ENCODE measurements at regions not wholly inside any gene's neighbourhood (a gene's known extent, or its start where the extent isn't known, plus 50 kb on each side); places are given as distances from the start of the nearest gene placed in this dataset.

GRCh38 chr4:96936886-96937285 is 1097.0 kb downstream of the PDHA2 start:
- H3K4me3 ChIP-seq, result no peak overlapping the region
- H3K27ac Mint-ChIP-seq, result no peak overlapping the region
- H3K36me3 Mint-ChIP-seq (ENCODE audit: low read depth), result no peaks in the 10 kb centered on the region
- H3K4me2 ChIP-seq, result no peak overlapping the region
- DNase-seq (ENCODE audit: low spot score) (no peak), ATAC-seq (no peak)
- H3K36me3 ChIP-seq (ENCODE audit: insufficient read depth), result no peaks in the 10 kb centered on the region
- peaks cover 6% of the 10 kb centered on the region; the same call in 1 of the 2 replicates for H3K9me2 ChIP-seq (ENCODE audit: insufficient read depth)
- H3K27me3 ChIP-seq (ENCODE audit: insufficient read depth), result no peaks in the 10 kb centered on the region
- H4K20me1 ChIP-seq (replicated peaks; ENCODE audit: insufficient read depth), result no peaks in the 10 kb centered on the region
- no peak for TF ChIP-seq ZNF462 (CRISPR knock-in tag; IDR thresholded peaks at IDR 0.05)
- no peak for TF ChIP-seq STAT1 (IDR thresholded peaks at IDR 0.05; ENCODE audit: unreplicated experiment)
- 0 out of 4 replicates have a peak, but pooled peaks of 1 of the 2 experiments have one; percentile 4 for TF ChIP-seq CTCF (conservative IDR thresholded peaks at IDR 0.05; ENCODE audit: low read depth in 2 of 2)
- H3K4me1 ChIP-seq (ENCODE audit: insufficient read depth), result no peaks in the 10 kb centered on the region
- no peaks in the 10 kb centered on the region for H3K9me3 Mint-ChIP-seq
- H3K27me3 Mint-ChIP-seq (ENCODE audit: insufficient read depth, low read depth, poor library complexity), result no peaks in the 10 kb centered on the region
- no peak overlapping the region for H3K27ac ChIP-seq (ENCODE audit: low read depth)
- no peaks in the 10 kb centered on the region for H3K79me2 ChIP-seq (replicated peaks; ENCODE audit: insufficient read depth)
- H2AFZ ChIP-seq, result peak overlapping the region; percentile 32; the same call in 1 of the 2 replicates
- no peaks in the 10 kb centered on the region for H3K4me1 Mint-ChIP-seq
- H3K4me3 Mint-ChIP-seq, result no peak overlapping the region
- no peaks in the 10 kb centered on the region for H3F3A ChIP-seq (replicated peaks; ENCODE audit: low read depth)

- no peak for ATAC-seq
- H3K4me1 Mint-ChIP-seq, result peaks cover 3% of the 10 kb centered on the region
- Histone ChIP-seq H3K4me3 (no peak overlapping the region), H3K9me2 (ENCODE audit: insufficient read depth) (no peaks in the 10 kb centered on the region), H3K36me3 (ENCODE audit: insufficient read depth) (no peaks in the 10 kb centered on the region), H3F3A (replicated peaks; ENCODE audit: low read depth) (no peaks in the 10 kb centered on the region), H3K27me3 (ENCODE audit: insufficient read depth) (no peaks in the 10 kb centered on the region), H4K20me1 (replicated peaks; ENCODE audit: insufficient read depth) (no peaks in the 10 kb centered on the region), H3K27ac (ENCODE audit: low read depth) (no peak overlapping the region), H3K79me2 (replicated peaks; ENCODE audit: insufficient read depth) (no peaks in the 10 kb centered on the region), H3K4me2 (no peak overlapping the region), H3K4me1 (ENCODE audit: insufficient read depth) (no peaks in the 10 kb centered on the region; the same call in 1 of the 2 replicates), H2AFZ (no peak overlapping the region)
- no peaks in the 10 kb centered on the region for H3K36me3 Mint-ChIP-seq (ENCODE audit: low read depth)
- no peak for DNase-seq (ENCODE audit: low spot score)
- H3K27me3 Mint-ChIP-seq (ENCODE audit: insufficient read depth, low read depth, poor library complexity), result no peaks in the 10 kb centered on the region
- H3K4me3 Mint-ChIP-seq, result no peak overlapping the region
- no peak overlapping the region for H3K27ac Mint-ChIP-seq
- no peaks in the 10 kb centered on the region for H3K9me3 Mint-ChIP-seq
- TF ChIP-seq STAT1 (IDR thresholded peaks at IDR 0.05; ENCODE audit: unreplicated experiment), result no peak
- no peak for TF ChIP-seq ZNF331 (CRISPR knock-in tag; IDR thresholded peaks at IDR 0.05; ENCODE audit: low read depth)
- no peak for TF ChIP-seq CREB1 (CRISPR knock-in tag; IDR thresholded peaks at IDR 0.05; ENCODE audit: low read depth)
These were observed 1106.7 kb downstream of the PDHA2 start for GRCh38 chr4:96946552-96946951.

All from GM23338 (cell line).